Tibial nerve (tissue), 4 donors: ENCODE measurements at regions not wholly inside any gene's neighbourhood (a gene's known extent, or its start where the extent isn't known, plus 50 kb on each side); places are given as distances from the start of the nearest gene placed in this dataset.

Experiments
- DNase-seq, 2 donors: peaks; one replicate each; pipeline ENCODE4 v3.0.0-alpha.2; 2019; ENCODE audit warnings: low spot score in 2 of 2
- H3K27ac ChIP-seq, 4 donors: fragments of 200-600 bp; sonication (generic) in 3 of 4; one replicate each; pipeline ENCODE4 v1.5.1; 2017 to 2019; ENCODE audit warnings: mild to moderate bottlenecking in 1 of 4
- H3K27me3 ChIP-seq, 2 donors: fragments of 200-600 bp; sonication (generic) in 1 of 2; one replicate each; pipeline versions ENCODE4 v1.5.1 to v1.6.0; 2017 to 2019
- H3K36me3 ChIP-seq, 3 donors: fragments of 200-600 bp; sonication (generic); one replicate each; pipeline ENCODE4 v1.5.1; 2018 to 2019
- H3K4me1 ChIP-seq, 4 donors: fragments of 200-600 bp; sonication (generic) in 3 of 4; one replicate each; pipeline ENCODE4 v1.5.1; 2017 to 2019
- H3K4me3 ChIP-seq, 4 donors: fragments of 200-600 bp; sonication (generic) in 3 of 4; one replicate each; pipeline ENCODE4 v1.5.1; 2017 to 2019; ENCODE audit warnings: mild to moderate bottlenecking in 1 of 4, moderate library complexity in 1 of 4
- H3K9me3 ChIP-seq, 4 donors: fragments of 200-600 bp; sonication (generic) in 3 of 4; one replicate each; pipeline ENCODE4 v1.5.1; 2017 to 2019
- CTCF ChIP-seq, 5 experiments: fragments of 200-600 bp in 3 of 5; fragments of 450-650 bp in 2 of 5; sonication (generic) in 3 of 5; IDR thresholded peaks; one replicate each; pipeline ENCODE4 v1.5.1; 2016 to 2019; ENCODE audit warnings: antibody characterized with exemption in 5 of 5, mild to moderate bottlenecking in 3 of 5, moderate library complexity in 2 of 5
- EP300 ChIP-seq, 2 donors: sonication (generic); formaldehyde crosslinking; IDR thresholded peaks; one replicate each; pipeline ENCODE4 v1.6.1; 2017; ENCODE audit warnings: antibody characterized with exemption in 2 of 2, mild to moderate bottlenecking in 1 of 2
- POLR2A ChIP-seq, 2 donors: fragments of 450-650 bp; IDR thresholded peaks; one replicate each; pipeline ENCODE4 v1.6.1; 2017; ENCODE audit warnings: antibody characterized with exemption in 2 of 2, mild to moderate bottlenecking in 2 of 2, moderate library complexity in 2 of 2
- WGBS, 2 donors: methylation state at CpG; one replicate each; pipeline ENCODE4 v1.1.5; 2018; 5-methylcytosine and 5-hydroxymethylcytosine counted together

GRCh38 chr3:83461411-83461810, 1497.4 kb upstream of the CADM2 start:
- TF ChIP-seq CTCF (IDR thresholded peaks at IDR 0.05) (no peak), POLR2A (IDR thresholded peaks at IDR 0.05) (no peak), EP300 (IDR thresholded peaks at IDR 0.05) (no peak)
- Histone ChIP-seq H3K9me3 (no peaks in the 10 kb centered on the region), H3K27me3 (no peaks in the 10 kb centered on the region), H3K4me1 (no peaks in the 10 kb centered on the region), H3K4me3 (no peak overlapping the region), H3K27ac (no peak overlapping the region), H3K36me3 (no peaks in the 10 kb centered on the region)
- WGBS, 2 donors, result 80 to 87% methylated on average over 1 of the region's 1 CpG
- no peak for DNase-seq

GRCh38 chr3:83477563-83477962, 1481.2 kb upstream of the CADM2 start:
- no peak for DNase-seq
- no peak overlapping the region for H3K4me3 ChIP-seq
- peaks cover 0 to 5% (median 0%) of the 10 kb centered on the region in 4 donors for H3K9me3 ChIP-seq
- no peaks in the 10 kb centered on the region for H3K27me3 ChIP-seq
- TF ChIP-seq EP300 (IDR thresholded peaks at IDR 0.05), result no peak
- TF ChIP-seq POLR2A (IDR thresholded peaks at IDR 0.05), result no peak
- TF ChIP-seq CTCF (IDR thresholded peaks at IDR 0.05), result no peak
- no peaks in the 10 kb centered on the region for H3K36me3 ChIP-seq
- no peaks in the 10 kb centered on the region for H3K4me1 ChIP-seq
- WGBS, 2 donors, result 94 to 95% methylated on average over 13 of the region's 13 CpGs
- H3K27ac ChIP-seq, result no peak overlapping the region

GRCh38 chr3:83482402-83483070, 1476.3 kb upstream of the CADM2 start:
- Histone ChIP-seq H3K27me3 (no peaks in the 10 kb centered on the region), H3K9me3 (no peaks in the 10 kb centered on the region), H3K36me3 (no peaks in the 10 kb centered on the region), H3K4me3 (no peak overlapping the region), H3K27ac (no peak overlapping the region), H3K4me1 (no peaks in the 10 kb centered on the region)
- no peak for TF ChIP-seq EP300 (IDR thresholded peaks at IDR 0.05)
- no peak for TF ChIP-seq POLR2A (IDR thresholded peaks at IDR 0.05)
- TF ChIP-seq CTCF (IDR thresholded peaks at IDR 0.05), result no peak
- WGBS, 2 donors, result 62 to 69% methylated on average over 4 of the region's 4 CpGs
- DNase-seq, result no peak

- Histone ChIP-seq H3K9me3 (no peaks in the 10 kb centered on the region), H3K27me3 (no peaks in the 10 kb centered on the region), H3K27ac (no peak overlapping the region), H3K36me3 (no peaks in the 10 kb centered on the region), H3K4me1 (no peaks in the 10 kb centered on the region), H3K4me3 (no peak overlapping the region)
- 24 to 30% methylated on average over 1 of the region's 1 CpG for WGBS, 2 donors
- TF ChIP-seq EP300 (IDR thresholded peaks at IDR 0.05), result no peak
- no peak for TF ChIP-seq POLR2A (IDR thresholded peaks at IDR 0.05)
- TF ChIP-seq CTCF (IDR thresholded peaks at IDR 0.05), result no peak
- no peak for DNase-seq
Observed at GRCh38 chr3:83496462-83496861, 1462.3 kb upstream of the CADM2 start.

GRCh38 chr3:83498361-83499016, 1460.3 kb upstream of the CADM2 start:
- no peaks in the 10 kb centered on the region for H3K9me3 ChIP-seq
- WGBS, 2 donors, result 77 to 84% methylated on average over 1 of the region's 1 CpG
- no peak for DNase-seq
- H3K27ac ChIP-seq, result no peak overlapping the region
- no peaks in the 10 kb centered on the region for H3K27me3 ChIP-seq
- no peak overlapping the region for H3K4me3 ChIP-seq
- H3K36me3 ChIP-seq, result no peaks in the 10 kb centered on the region
- TF ChIP-seq CTCF (IDR thresholded peaks at IDR 0.05), result no peak
- TF ChIP-seq POLR2A (IDR thresholded peaks at IDR 0.05), result no peak
- TF ChIP-seq EP300 (IDR thresholded peaks at IDR 0.05), result no peak
- no peaks in the 10 kb centered on the region for H3K4me1 ChIP-seq
